Endothelial cell of umbilical vein (primary cell): ENCODE measurements at regions not wholly inside any gene's neighbourhood (a gene's known extent, or its start where the extent isn't known, plus 50 kb on each side); places are given as distances from the start of the nearest gene placed in this dataset.
"Not testable (repeated sequence)": the region's sequence is repeated elsewhere in the genome, so short reads cannot be mapped to it uniquely, and the experiment has no call there.

Experiments
- BruUV-seq: library from RNA; stranded (reverse); fragments of 400-500 nt; replicated peaks from 2 replicates; lab custom pipeline; 2021; lab: Mats Ljungman, UMichigan
- CTCF ChIA-PET: fragments of 300-600, 350-600 bp; sonication (Branson Sonifier 250); formaldehyde crosslinking; loops from one replicate; lab custom pipeline; 2021; ENCODE audit warnings: antibody characterized with exemption, inconsistent platforms; lab: Charles Lee
- POLR2A ChIA-PET: fragments of 300-600, 350-600 bp; sonication (Branson Sonifier 250); formaldehyde crosslinking; loops from one replicate; lab custom pipeline; 2021; ENCODE audit warnings: antibody characterized with exemption, inconsistent platforms; lab: Charles Lee
- DNase-seq: peaks from one replicate; pipeline ENCODE4 v3.0.0-alpha.2; 2011; ENCODE audit warnings: low read depth, low spot score
- FAIRE-seq: peaks from 2 replicates; lab custom pipeline; 2011; peaks lifted over from hg19 to GRCh38; lab: Jason Lieb, UNC
- H2AFZ ChIP-seq: 2 replicates; pipeline ENCODE4 v1.6.0; 2012; ENCODE audit warnings: low read depth, low read length, control low read depth, inconsistent platforms
- H3K27ac ChIP-seq: 2 replicates; pipeline ENCODE4 v1.5.1; 2011; ENCODE audit warnings: low read depth, mild to moderate bottlenecking, control low read depth, low read length, moderate library complexity; ENCODE audit not compliant: insufficient read depth
- H3K27me3 ChIP-seq, 2 experiments: 2 replicates each; pipeline versions ENCODE4 v1.6.0 to v1.6.1; 2011; ENCODE audit warnings: low read length in 2 of 2, mixed read lengths in 1 of 2; ENCODE audit not compliant: control insufficient read depth in 2 of 2, insufficient read depth in 2 of 2
- H3K36me3 ChIP-seq, 2 experiments: 2 replicates in 1 of 2; 3 replicates in 1 of 2; pipeline ENCODE4 v1.5.1; 2011; ENCODE audit warnings: low read length in 2 of 2, mild to moderate bottlenecking in 1 of 2, moderate library complexity in 1 of 2; ENCODE audit not compliant: control insufficient read depth in 2 of 2, insufficient read depth in 2 of 2; ENCODE audit errors: extremely low read depth in 1 of 2
- H3K4me1 ChIP-seq: 3 replicates; pipeline ENCODE4 v1.5.1; 2011; ENCODE audit warnings: mild to moderate bottlenecking, low read length; ENCODE audit not compliant: control insufficient read depth, insufficient read depth; ENCODE audit errors: extremely low read depth
- H3K4me2 ChIP-seq: 2 replicates; pipeline ENCODE4 v1.6.1; 2011; ENCODE audit warnings: low read length, control low read depth, mixed read lengths; ENCODE audit not compliant: insufficient read depth
- H3K4me3 ChIP-seq, 3 experiments: fragments of 200-600 bp in 1 of 3; sonication (generic), shearing (Covaris generic) in 1 of 3; replicated peaks in 1 of 3; 2 replicates each; pipeline ENCODE4 v1.5.1; 2011 to 2016; ENCODE audit warnings: control low read depth in 3 of 3, low read length in 3 of 3, mild to moderate bottlenecking in 2 of 3, inconsistent platforms in 1 of 3, low read depth in 1 of 3, moderate library complexity in 1 of 3; ENCODE audit not compliant: insufficient read depth in 1 of 3
- H3K79me2 ChIP-seq: 2 replicates; pipeline ENCODE4 v1.6.0; 2012; ENCODE audit warnings: low read length, inconsistent platforms; ENCODE audit not compliant: control insufficient read depth, insufficient read depth
- H3K9ac ChIP-seq: replicated peaks from 2 replicates; pipeline ENCODE3; 2011; ENCODE audit warnings: low read length, control low read depth; ENCODE audit not compliant: insufficient read depth; ENCODE audit errors: extremely low read depth
- H3K9me1 ChIP-seq: replicated peaks from 3 replicates; pipeline ENCODE4 v1.6.0; 2011; ENCODE audit warnings: mild to moderate bottlenecking, low read length; ENCODE audit not compliant: control insufficient read depth, insufficient read depth; ENCODE audit errors: extremely low read depth
- H3K9me3 ChIP-seq: replicated peaks from 2 replicates; pipeline ENCODE4 v1.5.1; 2012; ENCODE audit warnings: low read length, inconsistent platforms; ENCODE audit not compliant: control insufficient read depth, insufficient read depth
- H4K20me1 ChIP-seq: replicated peaks from 2 replicates; pipeline ENCODE3; 2011; ENCODE audit warnings: mild to moderate bottlenecking, low read length; ENCODE audit not compliant: control insufficient read depth, insufficient read depth; ENCODE audit errors: extremely low read depth
- CTCF ChIP-seq, 2 donors: IDR thresholded peaks; 1 replicate in 1 of 2; 2 replicates in 1 of 2; pipeline ENCODE4 v1.5.1; 2011; ENCODE audit warnings: low read length in 2 of 2, mild to moderate bottlenecking in 2 of 2, moderate library complexity in 2 of 2, control low read depth in 1 of 2, inconsistent platforms in 1 of 2, low read depth in 1 of 2; ENCODE audit not compliant: insufficient read depth in 1 of 2; ENCODE audit errors: extremely low read depth in 1 of 2
- EZH2 ChIP-seq: IDR thresholded peaks from 2 replicates; pipeline ENCODE4 v1.6.1; 2012; ENCODE audit warnings: borderline replicate concordance, low read depth, mild to moderate bottlenecking, moderate library complexity, low read length, inconsistent platforms; ENCODE audit not compliant: severe bottlenecking
- FOS ChIP-seq: IDR thresholded peaks from 2 replicates; pipeline ENCODE4 v1.6.1; 2011; ENCODE audit warnings: mild to moderate bottlenecking, low read length, moderate library complexity, borderline replicate concordance; ENCODE audit not compliant: insufficient read depth
- GATA2 ChIP-seq: IDR thresholded peaks from 2 replicates; pipeline ENCODE4 v1.7.0; 2011; ENCODE audit warnings: low read depth, mild to moderate bottlenecking, moderate library complexity, mixed read lengths, low read length; ENCODE audit not compliant: insufficient read length, insufficient read depth
- JUN ChIP-seq: IDR thresholded peaks from 2 replicates; pipeline ENCODE4 v1.6.1; 2011; ENCODE audit warnings: borderline replicate concordance, low read depth; ENCODE audit not compliant: insufficient read length, insufficient read depth
- POLR2A ChIP-seq: IDR thresholded peaks from 2 replicates; pipeline ENCODE4 v1.6.1; 2012; ENCODE audit warnings: low read depth, mild to moderate bottlenecking, control low read depth, low read length
- POLR2AphosphoS5 ChIP-seq: IDR thresholded peaks from 2 replicates; pipeline ENCODE4 v1.6.1; 2012; ENCODE audit warnings: low read depth, mild to moderate bottlenecking, control low read depth, low read length, moderate library complexity; ENCODE audit not compliant: insufficient read depth
- dilution Hi-C: fragments of 300-500 bp; cut with MboI; formaldehyde crosslinking; loops from one replicate; pipeline ENCODE4 v1.15.0; 2019; ENCODE audit warnings: low sequenced_read_pairs; ENCODE audit not compliant: extremely low pct_ligation_motif_present
- intact Hi-C: fragments of 100-400 bp; cut with micrococcal nuclease; formaldehyde crosslinking; loops from one replicate; pipeline ENCODE4 v1.10.0; 2022

DNA sequence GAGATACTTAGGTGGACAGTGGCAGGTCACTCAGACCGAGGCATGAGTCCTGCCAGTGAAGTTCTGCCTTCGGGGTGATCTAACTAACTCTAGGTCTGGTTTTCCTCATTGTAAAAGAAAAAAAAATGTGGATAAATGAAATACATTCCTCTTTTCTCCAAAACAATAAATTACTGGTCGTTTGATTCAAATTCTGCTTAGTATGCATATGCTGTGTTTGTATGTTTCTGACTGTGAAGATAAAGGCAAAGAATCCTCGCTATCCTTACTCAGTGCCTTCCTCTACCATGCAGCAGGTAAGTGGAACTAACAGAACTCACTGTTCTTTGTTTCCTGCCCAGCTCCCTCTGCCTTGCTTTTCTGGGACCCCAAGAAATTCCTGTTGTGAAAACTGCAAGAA lies 330.1 kb downstream of the SUCLG1 start:
- H3K9me1 ChIP-seq: no peaks in the 10 kb centered on the region
- POLR2A ChIA-PET: no interaction called here
- dilution Hi-C loops (no loop called here), intact Hi-C loops (no loop called here)
- no peaks in the 10 kb centered on the region for H3K79me2 ChIP-seq
- no peak overlapping the region for H3K9ac ChIP-seq
- no peak for FAIRE-seq
- H3K4me3 ChIP-seq: no peak overlapping the region
- no peaks in the 10 kb centered on the region for H3K36me3 ChIP-seq
- CTCF ChIA-PET: no interaction called here
- no peak for DNase-seq
- no peaks in the 10 kb centered on the region for H3K4me1 ChIP-seq
- no peaks in the 10 kb centered on the region for H4K20me1 ChIP-seq
- no peak overlapping the region for H3K27ac ChIP-seq
- peaks cover 2% of the 10 kb centered on the region for H3K9me3 ChIP-seq
- H3K4me2 ChIP-seq: no peak overlapping the region
- H3K27me3 ChIP-seq: no peaks in the 10 kb centered on the region
- no peak overlapping the region for H2AFZ ChIP-seq
- no peak for TF ChIP-seq FOS
- TF ChIP-seq GATA2: no peak
- TF ChIP-seq CTCF (IDR thresholded peaks at IDR 0.05; ENCODE audit: extremely low read depth in 1 of 2, insufficient read depth in 1 of 2, low read depth in 1 of 2, low read length in 2 of 2): no peak
- TF ChIP-seq EZH2: no peak
- TF ChIP-seq JUN: no peak
- no peak for TF ChIP-seq POLR2A
- no peak for TF ChIP-seq POLR2AphosphoS5
- no TSS peak for BruUV-seq

DNA sequence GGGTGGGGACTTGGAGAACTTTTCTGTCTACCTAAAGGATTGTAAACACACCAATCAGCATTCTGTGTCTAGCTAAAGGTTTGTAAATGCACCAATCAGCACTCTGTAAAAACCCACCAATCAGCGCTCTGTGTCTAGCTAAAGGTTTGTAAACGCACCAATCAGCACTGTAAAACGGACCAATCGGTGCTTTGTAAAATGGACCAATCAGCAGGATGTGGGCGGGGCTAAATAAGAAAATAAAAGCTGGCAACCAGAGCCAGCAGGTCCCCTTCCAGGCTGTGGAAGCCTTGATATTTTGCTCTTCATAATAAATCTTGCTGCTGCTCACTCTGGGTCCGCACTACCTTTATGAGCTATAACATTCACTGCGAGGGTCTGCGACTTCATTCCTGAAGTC lies 331.3 kb downstream of the SUCLG1 start:
- H3K9me3 ChIP-seq, H3K9me1 ChIP-seq, H3K4me1 ChIP-seq, H3K27ac ChIP-seq, H3K36me3 ChIP-seq, H3K9ac ChIP-seq, CTCF ChIA-PET, H2AFZ ChIP-seq, H3K27me3 ChIP-seq, POLR2A ChIA-PET, H3K4me2 ChIP-seq, H4K20me1 ChIP-seq, dilution Hi-C loops, H3K79me2 ChIP-seq, DNase-seq, H3K4me3 ChIP-seq, BruUV-seq, intact Hi-C loops, FAIRE-seq: not testable (repeated sequence)
